K562 (cell line): ENCODE measurements at regions not wholly inside any gene's neighbourhood (a gene's known extent, or its start where the extent isn't known, plus 50 kb on each side); places are given as distances from the start of the nearest gene placed in this dataset.

Experiments
- ATAC-seq: fragments of 200-7000 bp; cut with Tn5 transposase; 3 replicates; pipeline ENCODE4 v1.9.1; 2020; ENCODE audit warnings: moderate library complexity
- BruUV-seq: library from RNA; stranded (reverse); fragments of 400-500 nt; replicated peaks from 2 replicates; lab custom pipeline; 2021; lab: Mats Ljungman, UMichigan
- CTCF ChIA-PET: fragments of 300-600 bp; formaldehyde crosslinking; extraction: SDS; loops from one replicate; lab custom pipeline; 2021; ENCODE audit warnings: low intra/inter-chr PET ratio; lab: Yijun Ruan, JAX
- POLR2A ChIA-PET: fragments of 300-600, 350-650 bp; sonication (Branson Sonifier 250); formaldehyde crosslinking; extraction: SDS; loops from one replicate; lab custom pipeline; 2021; ENCODE audit warnings: antibody characterized with exemption, inconsistent platforms; lab: Yijun Ruan, JAX
- DNase-seq, 4 experiments: peaks; one replicate each; pipeline versions ENCODE4 v3.0.0 to v3.0.0-alpha.2; 2011 to 2018; ENCODE audit warnings: low spot score in 3 of 4, mixed read lengths in 3 of 4; ENCODE audit errors: extremely low read depth in 1 of 4
- FAIRE-seq: peaks from 2 replicates; lab custom pipeline; 2011; peaks lifted over from hg19 to GRCh38; lab: Jason Lieb, UNC
- H2AFZ ChIP-seq: 2 replicates; pipeline ENCODE4 v1.6.0; 2011; ENCODE audit warnings: low read depth, low read length, control low read depth, inconsistent platforms
- H3K27ac ChIP-seq: fragments of 200-600 bp; 3 replicates; pipeline ENCODE4 v1.8.0; 2011; ENCODE audit warnings: low read depth, mild to moderate bottlenecking, control low read depth, inconsistent platforms, low read length, moderate library complexity, mixed read lengths; ENCODE audit errors: extremely low read depth
- H3K27me3 ChIP-seq, 2 experiments: fragments of 300-600 bp in 1 of 2; 2 replicates in 1 of 2; 3 replicates in 1 of 2; pipeline versions ENCODE4 v1.6.0 to v1.8.0; 2011; ENCODE audit warnings: inconsistent platforms in 2 of 2, low read length in 2 of 2, mild to moderate bottlenecking in 1 of 2, mixed read lengths in 1 of 2, moderate library complexity in 1 of 2; ENCODE audit not compliant: control insufficient read depth in 2 of 2, insufficient read depth in 2 of 2
- H3K36me3 ChIP-seq: fragments of 300-600 bp; 3 replicates; pipeline ENCODE4 v1.8.0; 2011; ENCODE audit warnings: mild to moderate bottlenecking, low read length, inconsistent platforms; ENCODE audit not compliant: control insufficient read depth, insufficient read depth
- H3K4me1 ChIP-seq, 2 experiments: fragments of 200-600 bp in 1 of 2; replicated peaks in 1 of 2; 2 replicates in 1 of 2; 3 replicates in 1 of 2; pipeline versions ENCODE4 v1.5.1 to v1.8.0; 2011; ENCODE audit warnings: inconsistent platforms in 2 of 2, low read length in 2 of 2, mild to moderate bottlenecking in 1 of 2, mixed read lengths in 1 of 2, moderate library complexity in 1 of 2; ENCODE audit not compliant: control insufficient read depth in 2 of 2, insufficient read depth in 2 of 2
- H3K4me2 ChIP-seq: 2 replicates; pipeline ENCODE4 v1.6.1; 2011; ENCODE audit warnings: low read length, control low read depth, inconsistent platforms, mixed read lengths; ENCODE audit not compliant: insufficient read depth
- H3K4me3 ChIP-seq: fragments of 200-600 bp; sonication (generic), shearing (Covaris generic); 2 replicates; pipeline ENCODE4 v1.5.1; 2016; ENCODE audit warnings: control low read depth, inconsistent platforms
- H3K79me2 ChIP-seq: fragments of 200-600 bp; 3 replicates; pipeline ENCODE4 v1.8.0; 2011; ENCODE audit warnings: low read length, inconsistent platforms; ENCODE audit not compliant: control insufficient read depth, insufficient read depth
- H3K9ac ChIP-seq, 2 experiments: 2 replicates each; pipeline versions ENCODE4 v1.6.0 to v1.6.1; 2011; ENCODE audit warnings: low read depth in 2 of 2, low read length in 2 of 2, control low read depth in 1 of 2, inconsistent platforms in 1 of 2, mild to moderate bottlenecking in 1 of 2, mixed read lengths in 1 of 2; ENCODE audit not compliant: insufficient read depth in 1 of 2
- H3K9me1 ChIP-seq: one replicate; pipeline ENCODE4 v1.6.0; 2011; ENCODE audit warnings: inconsistent platforms, mild to moderate bottlenecking, low read length, moderate library complexity; ENCODE audit not compliant: control insufficient read depth, insufficient read depth
- H3K9me3 ChIP-seq: replicated peaks from 2 replicates; pipeline ENCODE4 v1.5.1; 2011; ENCODE audit warnings: low read depth, low read length, inconsistent platforms; ENCODE audit not compliant: control insufficient read depth, insufficient read depth
- H4K20me1 ChIP-seq: replicated peaks from 2 replicates; pipeline ENCODE4 v1.6.1; 2011; ENCODE audit warnings: low read length, inconsistent platforms, mixed read lengths; ENCODE audit not compliant: control insufficient read depth, insufficient read depth
- ATF1 ChIP-seq, 2 experiments: fragments of 450-650 bp in 1 of 2; IDR thresholded peaks; 2 replicates each; pipeline ENCODE4 v1.6.1; 2016; ENCODE audit warnings: missing compliant biosample characterization in 1 of 2, missing genetic modification characterization in 1 of 2
- CTBP1 ChIP-seq: fragments of 450-650 bp; IDR thresholded peaks from 2 replicates; pipeline ENCODE4 v1.6.1; 2016; ENCODE audit warnings: borderline replicate concordance
- CXXC5 ChIP-seq: fragments of 250-450 bp; sonication (Bioruptor Pico); IDR thresholded peaks from 2 replicates; pipeline ENCODE4 v1.8.0; 2022; ENCODE audit warnings: inconsistent platforms, mild to moderate bottlenecking, moderate library complexity
- ETV1 ChIP-seq: fragments of 450-650 bp; conservative IDR thresholded peaks from 2 replicates; pipeline ENCODE4 v1.6.1; 2016; ENCODE audit warnings: missing genetic modification characterization, control low read depth, low read depth, missing compliant biosample characterization
- HSF4 ChIP-seq: fragments of 250-450 bp; sonication (Bioruptor Pico); IDR thresholded peaks from 2 replicates; pipeline ENCODE4 v2.1.2; 2022; ENCODE audit warnings: mild to moderate bottlenecking, moderate library complexity, borderline replicate concordance
- KLF10 ChIP-seq: fragments of 250-450 bp; sonication (Bioruptor Pico); IDR thresholded peaks from 2 replicates; pipeline ENCODE4 v1.6.1; 2021; ENCODE audit warnings: matching md5 sums
- MAZ ChIP-seq, 2 experiments: fragments of 450-650 bp in 1 of 2; sonication (generic) in 1 of 2; formaldehyde crosslinking; IDR thresholded peaks in 1 of 2; conservative IDR thresholded peaks in 1 of 2; 2 replicates each; pipeline versions ENCODE4 v1.4.0 to v1.5.0; 2020; ENCODE audit warnings: mild to moderate bottlenecking in 1 of 2, missing genetic modification reagents in 1 of 2
- SMAD2 ChIP-seq: fragments of 150-350 bp; IDR thresholded peaks from 2 replicates; pipeline ENCODE4 v1.6.1; 2014; ENCODE audit warnings: low read depth, mild to moderate bottlenecking, low read length
- SP1 ChIP-seq: sonication (generic); formaldehyde crosslinking; IDR thresholded peaks from 2 replicates; pipeline ENCODE4 v1.8.1; 2022; ENCODE audit warnings: mild to moderate bottlenecking, missing genetic modification reagents
- VEZF1 ChIP-seq: fragments of 200-800 bp; sonication (Bioruptor generic); IDR thresholded peaks from 2 replicates; pipeline ENCODE4 v1.6.1; 2017; ENCODE audit warnings: missing genetic modification characterization, missing compliant biosample characterization
- ZNF41 ChIP-seq: fragments of 250-450 bp; sonication (Bioruptor Pico); conservative IDR thresholded peaks from 2 replicates; pipeline ENCODE4 v1.4.0; 2020; ENCODE audit warnings: mild to moderate bottlenecking
- ZNF609 ChIP-seq: sonication (generic); formaldehyde crosslinking; IDR thresholded peaks from 2 replicates; pipeline ENCODE4 v1.8.1; 2023; ENCODE audit warnings: missing genetic modification reagents, mild to moderate bottlenecking, borderline replicate concordance
- WGBS: fragments of 100-300 bp; shearing (Covaris generic); methylation state at CpG from one replicate; pipeline ENCODE4 v1.1.6; 2016; ENCODE audit warnings: low coverage, mixed read lengths; ENCODE audit not compliant: insufficient coverage; ENCODE audit errors: missing lambda C conversion rate; 5-methylcytosine and 5-hydroxymethylcytosine counted together
- in situ Hi-C: fragments of 300-500 bp; cut with MboI; formaldehyde crosslinking; loops from 4 replicates; pipeline ENCODE4 v1.15.0; 2018; ENCODE audit warnings: inconsistent platforms, mixed read lengths
- intact Hi-C: fragments of 100-400 bp; cut with micrococcal nuclease; formaldehyde crosslinking; loops from 2 replicates; pipeline ENCODE4 v1.14.2; 2022
- TF ChIP-seq, protein P1 (sequence below): sonication (generic); formaldehyde crosslinking; IDR thresholded peaks from 2 replicates; pipeline ENCODE4 v1.4.0; 2020; ENCODE audit warnings: mild to moderate bottlenecking, missing genetic modification reagents

GRCh38 chr17:79478051-79478461, 132.8 kb downstream of the RBFOX3 start:
- no peak overlapping the region for H3K4me3 ChIP-seq
- ChIA-PET POLR2A (interaction anchor here (0.6 kb wide), 1 partner anchor 335 kb away, joined by 3 read pairs; no protein-coding TSS in a partner anchor), CTCF (no interaction called here)
- peaks cover 17 to 64% of the 10 kb centered on the region in 2 experiments; a peak in 4 of 5 replicates for H3K27me3 ChIP-seq
- FAIRE-seq (no peak), ATAC-seq (0 out of 3 replicates have a peak, but pooled peaks have one; percentile 17), DNase-seq (peak in 2 of 4 experiments; percentile 16 to 29)
- 1% methylated on average over 17 of the region's 22 CpGs for WGBS
- in situ Hi-C loops (no loop called here), intact Hi-C loops (no loop called here)
- no peak overlapping the region for H3K27ac ChIP-seq
- no peaks in the 10 kb centered on the region for H3K79me2 ChIP-seq
- no peaks in the 10 kb centered on the region for H3K9me3 ChIP-seq
- BruUV-seq: no TSS peak
- H3K4me1 ChIP-seq: peaks cover 13 to 16% of the 10 kb centered on the region in 2 experiments; a peak in 3 of 5 replicates
- H3K4me2 ChIP-seq: peak overlapping the region; percentile 37; the same call in 1 of the 2 replicates
- H3K9ac ChIP-seq: no peak overlapping the region
- no peak overlapping the region for H2AFZ ChIP-seq
- no peaks in the 10 kb centered on the region for H3K36me3 ChIP-seq
- H4K20me1 ChIP-seq: peaks cover 8% of the 10 kb centered on the region; the same call in 1 of the 2 replicates
- H3K9me1 ChIP-seq: no peaks in the 10 kb centered on the region
- no peak for TF ChIP-seq SMAD2
- peak; percentile 65 for TF ChIP-seq CTBP1
- no peak for TF ChIP-seq KLF10 (CRISPR knock-in tag)
- TF ChIP-seq HSF4: no peak
- TF ChIP-seq VEZF1 (CRISPR knock-in tag): peak; percentile 73; the same call in 1 of the 2 replicates
- peak; percentile 65; the same call in 1 of the 2 replicates for TF ChIP-seq ETV1 (tag)
- TF ChIP-seq SP1 (CRISPR knock-in tag): no peak
- TF ChIP-seq ZNF41 (CRISPR knock-in tag): no peak
- TF ChIP-seq ZNF609 (CRISPR knock-in tag): no peak
- no peak for TF ChIP-seq ATF1 (CRISPR knock-in tag; IDR thresholded peaks at IDR 0.05)
- no peak for TF ChIP-seq ATF1 (tag; IDR thresholded peaks at IDR 0.05)
- TF ChIP-seq, protein P1, sequence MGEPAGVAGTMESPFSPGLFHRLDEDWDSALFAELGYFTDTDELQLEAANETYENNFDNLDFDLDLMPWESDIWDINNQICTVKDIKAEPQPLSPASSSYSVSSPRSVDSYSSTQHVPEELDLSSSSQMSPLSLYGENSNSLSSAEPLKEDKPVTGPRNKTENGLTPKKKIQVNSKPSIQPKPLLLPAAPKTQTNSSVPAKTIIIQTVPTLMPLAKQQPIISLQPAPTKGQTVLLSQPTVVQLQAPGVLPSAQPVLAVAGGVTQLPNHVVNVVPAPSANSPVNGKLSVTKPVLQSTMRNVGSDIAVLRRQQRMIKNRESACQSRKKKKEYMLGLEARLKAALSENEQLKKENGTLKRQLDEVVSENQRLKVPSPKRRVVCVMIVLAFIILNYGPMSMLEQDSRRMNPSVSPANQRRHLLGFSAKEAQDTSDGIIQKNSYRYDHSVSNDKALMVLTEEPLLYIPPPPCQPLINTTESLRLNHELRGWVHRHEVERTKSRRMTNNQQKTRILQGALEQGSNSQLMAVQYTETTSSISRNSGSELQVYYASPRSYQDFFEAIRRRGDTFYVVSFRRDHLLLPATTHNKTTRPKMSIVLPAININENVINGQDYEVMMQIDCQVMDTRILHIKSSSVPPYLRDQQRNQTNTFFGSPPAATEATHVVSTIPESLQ: no peak
- peak; percentile 49; the same call in 1 of the 2 replicates for TF ChIP-seq CXXC5 (CRISPR knock-in tag)
- TF ChIP-seq MAZ (CRISPR knock-in tag; conservative IDR thresholded peaks at IDR 0.05 in 1 of 2, IDR thresholded peaks at IDR 0.05 in 1 of 2): peak in 1 of 2 experiments; percentile 64; a peak in 2 of 4 replicates
